GM12878 (cell line): ENCODE measurements at regions not wholly inside any gene's neighbourhood (a gene's known extent, or its start where the extent isn't known, plus 50 kb on each side); places are given as distances from the start of the nearest gene placed in this dataset.

ENCODE experiments used
- ATAC-seq: fragments of 200-7000 bp; cut with Tn5 transposase; 3 replicates; pipeline ENCODE4 v1.9.1; 2020; ENCODE audit warnings: mild to moderate bottlenecking, moderate library complexity
- BruUV-seq: library from RNA; stranded (reverse); fragments of 400-500 nt; replicated peaks from 2 replicates; lab custom pipeline; 2021; lab: Mats Ljungman, UMichigan
- CTCF ChIA-PET: fragments of 300-600 bp; sonication (Branson Sonifier 250); formaldehyde crosslinking; extraction: SDS; loops from one replicate; lab custom pipeline; 2021; ENCODE audit warnings: inconsistent platforms; lab: Yijun Ruan, JAX
- POLR2A ChIA-PET: fragments of 350-600 bp; formaldehyde crosslinking; extraction: SDS; loops from one replicate; lab custom pipeline; 2021; ENCODE audit warnings: inconsistent platforms; lab: Charles Lee
- RAD21 ChIA-PET: fragments of 300-600 bp; sonication (Branson Sonifier 250); formaldehyde crosslinking; loops from one replicate; lab custom pipeline; 2023; ENCODE audit warnings: antibody characterized with exemption; ENCODE audit not compliant: unreplicated experiment; lab: Charles Lee
- SMC1A ChIA-PET: fragments of 300-600 bp; sonication (Branson Sonifier 250); formaldehyde crosslinking; loops from one replicate; lab custom pipeline; 2023; ENCODE audit not compliant: unreplicated experiment, uncharacterized antibody; lab: Charles Lee
- DNase-seq: peaks from one replicate; pipeline ENCODE4 v3.0.0-alpha.2; 2011; ENCODE audit warnings: low read depth, low spot score
- FAIRE-seq: peaks from 3 replicates; lab custom pipeline; 2011; peaks lifted over from hg19 to GRCh38; lab: Jason Lieb, UNC
- H2AFZ ChIP-seq: 2 replicates; pipeline ENCODE4 v1.6.0; 2011; ENCODE audit warnings: low read depth, low read length, control low read depth; ENCODE audit not compliant: control insufficient read depth
- H3K27ac ChIP-seq: 2 replicates; pipeline ENCODE4 v1.5.1; 2011; ENCODE audit warnings: control low read depth; ENCODE audit not compliant: control insufficient read depth, insufficient read depth
- H3K27me3 ChIP-seq, 2 experiments: replicated peaks in 1 of 2; 2 replicates each; pipeline versions ENCODE4 v1.6.0 to v1.6.1; 2011; ENCODE audit warnings: low read length in 1 of 2; ENCODE audit not compliant: control insufficient read depth in 2 of 2, insufficient read depth in 2 of 2
- H3K36me3 ChIP-seq, 2 experiments: 2 replicates each; pipeline ENCODE4 v1.5.1; 2011; ENCODE audit warnings: low read length in 1 of 2; ENCODE audit not compliant: control insufficient read depth in 2 of 2, insufficient read depth in 2 of 2
- H3K4me1 ChIP-seq: 2 replicates; pipeline ENCODE4 v1.6.1; 2011; ENCODE audit warnings: mild to moderate bottlenecking, low read length, moderate library complexity, mixed read lengths; ENCODE audit not compliant: control insufficient read depth, insufficient read depth
- H3K4me2 ChIP-seq: 2 replicates; pipeline ENCODE4 v1.6.0; 2011; ENCODE audit warnings: control low read depth; ENCODE audit not compliant: control insufficient read depth, insufficient read depth
- H3K4me3 ChIP-seq: fragments of 200-600 bp; sonication (generic); 2 replicates; pipeline ENCODE4 v1.5.1; 2016
- H3K79me2 ChIP-seq: 2 replicates; pipeline ENCODE4 v1.6.0; 2011; ENCODE audit warnings: low read length; ENCODE audit not compliant: control insufficient read depth, insufficient read depth
- H3K9ac ChIP-seq: 2 replicates; pipeline ENCODE4 v1.8.0; 2011; ENCODE audit warnings: low read length, control low read depth, mixed read lengths; ENCODE audit not compliant: control insufficient read depth, insufficient read depth
- H3K9me3 ChIP-seq: replicated peaks from 3 replicates; pipeline ENCODE4 v1.5.1; 2011; ENCODE audit warnings: mild to moderate bottlenecking, low read length; ENCODE audit not compliant: control insufficient read depth, insufficient read depth
- H4K20me1 ChIP-seq: 2 replicates; pipeline ENCODE4 v1.6.0; 2011; ENCODE audit not compliant: control insufficient read depth, insufficient read depth
- CBFB ChIP-seq: IDR thresholded peaks from 2 replicates; pipeline ENCODE4 v1.6.1; 2016; ENCODE audit warnings: antibody characterized with exemption, low read depth
- CREM ChIP-seq: IDR thresholded peaks from 2 replicates; pipeline ENCODE4 v1.6.1; 2014; ENCODE audit warnings: antibody characterized with exemption, low read depth
- GABPA ChIP-seq: IDR thresholded peaks from 2 replicates; pipeline ENCODE4 v1.6.1; 2014; ENCODE audit warnings: antibody characterized with exemption, low read depth, mild to moderate bottlenecking, inconsistent platforms
- KDM1A ChIP-seq: fragments of 200-600 bp; sonication (generic); IDR thresholded peaks from 2 replicates; pipeline ENCODE4 v1.6.1; 2016; ENCODE audit warnings: borderline replicate concordance
- MXI1 ChIP-seq: fragments of 150-350 bp; IDR thresholded peaks from 2 replicates; pipeline ENCODE4 v1.6.1; 2011; ENCODE audit warnings: low read depth, mild to moderate bottlenecking, inconsistent platforms, low read length, improper control_type of control experiment
- PAX8 ChIP-seq: fragments of 450-650 bp; IDR thresholded peaks from 2 replicates; pipeline ENCODE4 v1.6.1; 2017; ENCODE audit warnings: mild to moderate bottlenecking, moderate library complexity
- RCOR1 ChIP-seq: conservative IDR thresholded peaks from 2 replicates; pipeline ENCODE4 v1.6.1; 2012; ENCODE audit warnings: low read depth, low read length, improper control_type of control experiment
- SUPT20H ChIP-seq: IDR thresholded peaks from 2 replicates; pipeline ENCODE4 v1.6.1; 2011; ENCODE audit warnings: low read depth, mild to moderate bottlenecking, low read length, moderate library complexity, borderline replicate concordance; ENCODE audit not compliant: control insufficient read depth
- TAF1 ChIP-seq: IDR thresholded peaks from 2 replicates; pipeline ENCODE4 v1.6.1; 2011; ENCODE audit warnings: mild to moderate bottlenecking, low read depth, low read length, borderline replicate concordance
- TCF3 ChIP-seq: IDR thresholded peaks from 2 replicates; pipeline ENCODE4 v1.6.1; 2012; ENCODE audit warnings: low read depth, mild to moderate bottlenecking, low read length, borderline replicate concordance; ENCODE audit not compliant: insufficient read depth
- YY1 ChIP-seq: IDR thresholded peaks from 2 replicates; pipeline ENCODE4 v1.6.1; 2011; ENCODE audit warnings: low read depth, mild to moderate bottlenecking, low read length
- ZNF217 ChIP-seq: fragments of 450-650 bp; IDR thresholded peaks from 2 replicates; pipeline ENCODE4 v1.6.1; 2017; ENCODE audit warnings: antibody characterized with exemption, mild to moderate bottlenecking
- WGBS: methylation state at CpG from one replicate; pipeline ENCODE4 v1.1.6; 2016; ENCODE audit warnings: low lambda C conversion rate; ENCODE audit not compliant: insufficient replicate concordance, insufficient coverage; ENCODE audit errors: missing lambda C conversion rate; 5-methylcytosine and 5-hydroxymethylcytosine counted together
- in situ Hi-C: fragments of 300-500 bp; cut with MboI; formaldehyde crosslinking; loops from 9 replicates; pipeline ENCODE4 v1.14.3; 2018; ENCODE audit warnings: mixed read lengths
- intact Hi-C: fragments of 100-400 bp; cut with micrococcal nuclease; formaldehyde crosslinking; loops from one replicate; pipeline ENCODE4 v1.14.2; 2022; ENCODE audit not compliant: unreplicated experiment

GRCh38 chr3:163657088-163657487 is 1421.2 kb downstream of the SI start:
- Histone ChIP-seq H3K9ac (no peak overlapping the region), H3K36me3 (no peaks in the 10 kb centered on the region), H3K27ac (no peak overlapping the region), H4K20me1 (no peaks in the 10 kb centered on the region), H3K4me1 (no peaks in the 10 kb centered on the region), H3K79me2 (no peaks in the 10 kb centered on the region), H3K27me3 (no peaks in the 10 kb centered on the region), H2AFZ (no peak overlapping the region), H3K4me3 (no peak overlapping the region), H3K4me2 (no peak overlapping the region), H3K9me3 (no peaks in the 10 kb centered on the region)
- FAIRE-seq (no peak), ATAC-seq (no peak), DNase-seq (no peak)
- WGBS: 0% methylated on average over 2 of the region's 2 CpGs
- ChIA-PET POLR2A (no interaction called here), SMC1A (no interaction called here), CTCF (no interaction called here), RAD21 (no interaction called here)
- intact Hi-C loops (no loop called here), in situ Hi-C loops (no loop called here)
- BruUV-seq: no TSS peak
- no peak for TF ChIP-seq SUPT20H
- no peak for TF ChIP-seq RCOR1
- no peak for TF ChIP-seq PAX8
- TF ChIP-seq GABPA: no peak
- no peak for TF ChIP-seq TCF3
- no peak for TF ChIP-seq ZNF217
- no peak for TF ChIP-seq CBFB
- TF ChIP-seq TAF1: no peak
- TF ChIP-seq YY1: no peak
- TF ChIP-seq KDM1A: no peak
- TF ChIP-seq CREM: no peak
- no peak for TF ChIP-seq MXI1
